Fibroblast of skin of right biceps (primary cell): ENCODE measurements at regions not wholly inside any gene's neighbourhood (a gene's known extent, or its start where the extent isn't known, plus 50 kb on each side); places are given as distances from the start of the nearest gene placed in this dataset.

Source experiments
- DNase-seq: peaks from one replicate; pipeline ENCODE4 v3.0.0-alpha.2; 2013

- no peak for DNase-seq
Measured at GRCh38 chrY:15162211-15162610, 637.9 kb downstream of the NLGN4Y start.

GRCh38 chrY:15179890-15180289 lies 655.6 kb downstream of the NLGN4Y start:
- DNase-seq: no peak

- DNase-seq: no peak
Measured at GRCh38 chrY:15229056-15229455, 704.7 kb downstream of the NLGN4Y start.

- DNase-seq: no peak
Measured at GRCh38 chrY:15239596-15240132, 715.3 kb downstream of the NLGN4Y start.

GRCh38 chrY:15259286-15259685 lies 735.0 kb downstream of the NLGN4Y start:
- no peak for DNase-seq

- no peak for DNase-seq
Measured at GRCh38 chrY:15286572-15286971, 762.2 kb downstream of the NLGN4Y start.

- no peak for DNase-seq
Measured at GRCh38 chrY:15289821-15290220, 765.5 kb downstream of the NLGN4Y start.

GRCh38 chrY:15292881-15293280 lies 768.6 kb downstream of the NLGN4Y start:
- DNase-seq: no peak

GRCh38 chrY:15301879-15302278 lies 777.5 kb downstream of the NLGN4Y start:
- DNase-seq: no peak

- DNase-seq: no peak
Measured at GRCh38 chrY:15312166-15312565, 787.8 kb downstream of the NLGN4Y start.

- peak; percentile 40 for DNase-seq
Measured at GRCh38 chrY:15324189-15324588, 799.9 kb downstream of the NLGN4Y start.

GRCh38 chrY:15325201-15325600 lies 800.9 kb downstream of the NLGN4Y start:
- peak; percentile 72 for DNase-seq

GRCh38 chrY:15326673-15327072 lies 802.3 kb downstream of the NLGN4Y start:
- no peak for DNase-seq

- no peak for DNase-seq
Measured at GRCh38 chrY:15328848-15329247, 804.5 kb downstream of the NLGN4Y start.

- DNase-seq: no peak
Measured at GRCh38 chrY:15343522-15343921, 819.2 kb downstream of the NLGN4Y start.

GRCh38 chrY:15345471-15346155 lies 821.3 kb downstream of the NLGN4Y start:
- DNase-seq: no peak

GRCh38 chrY:15349351-15349750 lies 825.0 kb downstream of the NLGN4Y start:
- no peak for DNase-seq

- peak; percentile 14 for DNase-seq
Measured at GRCh38 chrY:15355321-15355720, 831.0 kb downstream of the NLGN4Y start.

GRCh38 chrY:15360471-15360870 lies 836.1 kb downstream of the NLGN4Y start:
- peak; percentile 4 for DNase-seq

- no peak for DNase-seq
Measured at GRCh38 chrY:15364996-15365395, 840.7 kb downstream of the NLGN4Y start.

GRCh38 chrY:15368786-15369185 lies 844.5 kb downstream of the NLGN4Y start:
- DNase-seq: peak; percentile 9

- DNase-seq: no peak
Measured at GRCh38 chrY:15385178-15385577, 860.8 kb downstream of the NLGN4Y start.

GRCh38 chrY:15397556-15398280 lies 873.4 kb downstream of the NLGN4Y start:
- DNase-seq: peak; percentile 66

- DNase-seq: peak; percentile 69
Measured at GRCh38 chrY:15402451-15402850, 878.1 kb downstream of the NLGN4Y start.
